H1 (cell line): ENCODE measurements at regions not wholly inside any gene's neighbourhood (a gene's known extent, or its start where the extent isn't known, plus 50 kb on each side); places are given as distances from the start of the nearest gene placed in this dataset.

Experiments
- CTCF ChIA-PET: fragments of 300-600 bp; sonication (Branson Sonifier 250); formaldehyde crosslinking; loops from one replicate; lab custom pipeline; 2021; ENCODE audit not compliant: partially characterized antibody; lab: Charles Lee
- POLR2A ChIA-PET: fragments of 300-600 bp; sonication (Branson Sonifier 250); formaldehyde crosslinking; loops from one replicate; lab custom pipeline; 2021; ENCODE audit warnings: inconsistent platforms; ENCODE audit not compliant: partially characterized antibody; lab: Charles Lee
- DNase-seq, 2 experiments: peaks; one replicate each; pipeline versions ENCODE4 v3.0.0 to v3.0.0-alpha.2; 2010 to 2022; ENCODE audit warnings: low spot score in 2 of 2, low read depth in 1 of 2, mixed read lengths in 1 of 2
- FAIRE-seq: peaks from 2 replicates; lab custom pipeline; 2011; peaks lifted over from hg19 to GRCh38; lab: Jason Lieb, UNC
- H2AFZ ChIP-seq: 2 replicates; pipeline ENCODE4 v1.8.1; 2012; ENCODE audit warnings: low read length, inconsistent platforms
- H2AK5ac ChIP-seq: 2 replicates; pipeline ENCODE4 v1.6.1; 2013; ENCODE audit warnings: low read depth, low read length
- H2BK120ac ChIP-seq: replicated peaks from 2 replicates; pipeline ENCODE3; 2013; ENCODE audit warnings: low read depth, low read length, inconsistent platforms
- H2BK12ac ChIP-seq: 2 replicates; pipeline ENCODE4 v1.6.1; 2013; ENCODE audit warnings: low read depth, low read length
- H2BK15ac ChIP-seq: 2 replicates; pipeline ENCODE4 v1.6.1; 2013; ENCODE audit warnings: low read length
- H2BK20ac ChIP-seq: 2 replicates; pipeline ENCODE4 v1.6.1; 2013; ENCODE audit warnings: low read length
- H2BK5ac ChIP-seq: 2 replicates; pipeline ENCODE4 v1.6.1; 2013; ENCODE audit warnings: low read depth, low read length
- H3K14ac ChIP-seq: 2 replicates; pipeline ENCODE4 v1.6.1; 2013; ENCODE audit warnings: inconsistent platforms; ENCODE audit not compliant: insufficient read length
- H3K18ac ChIP-seq: 2 replicates; pipeline ENCODE4 v1.6.1; 2013; ENCODE audit warnings: low read length; ENCODE audit errors: extremely low read depth
- H3K23ac ChIP-seq: 2 replicates; pipeline ENCODE4 v1.6.1; 2013; ENCODE audit warnings: inconsistent platforms; ENCODE audit not compliant: insufficient read length
- H3K23me2 ChIP-seq: 2 replicates; pipeline ENCODE4 v1.6.1; 2013; ENCODE audit warnings: low read depth, low read length
- H3K27ac ChIP-seq: 2 replicates; pipeline ENCODE4 v1.6.1; 2011; ENCODE audit warnings: low read depth, low read length, inconsistent platforms
- H3K27me3 ChIP-seq, 4 experiments: replicated peaks in 1 of 4; 1 replicate in 1 of 4; 2 replicates in 3 of 4; pipeline versions ENCODE4 v1.6.1 to v1.8.1; 2011 to 2013; ENCODE audit warnings: low read length in 3 of 4, mild to moderate bottlenecking in 3 of 4, inconsistent platforms in 2 of 4, mixed read lengths in 2 of 4, moderate library complexity in 1 of 4; ENCODE audit not compliant: control insufficient read depth in 3 of 4, insufficient read depth in 3 of 4; ENCODE audit errors: extremely low read depth in 1 of 4
- H3K36me3 ChIP-seq, 4 experiments: 2 replicates each; pipeline versions ENCODE4 v1.6.1 to v1.8.1; 2011 to 2013; ENCODE audit warnings: mild to moderate bottlenecking in 4 of 4, low read length in 3 of 4, moderate library complexity in 2 of 4, control low read depth in 1 of 4, inconsistent platforms in 1 of 4; ENCODE audit not compliant: insufficient read depth in 4 of 4, control insufficient read depth in 2 of 4
- H3K4ac ChIP-seq: replicated peaks from 2 replicates; pipeline ENCODE3; 2013; ENCODE audit warnings: low read length, low read depth, mixed read lengths, inconsistent platforms; ENCODE audit not compliant: insufficient read length
- H3K4me1 ChIP-seq, 4 experiments: replicated peaks in 1 of 4; 1 replicate in 1 of 4; 2 replicates in 3 of 4; pipeline versions ENCODE4 v1.6.1 to v1.8.1; 2011 to 2013; ENCODE audit warnings: low read length in 3 of 4, inconsistent platforms in 2 of 4, mixed read lengths in 1 of 4; ENCODE audit not compliant: insufficient read depth in 4 of 4, control insufficient read depth in 3 of 4
- H3K4me2 ChIP-seq, 2 experiments: 2 replicates each; pipeline versions ENCODE4 v1.6.1 to v1.8.1; 2011 to 2013; ENCODE audit warnings: low read depth in 2 of 2, low read length in 2 of 2, control low read depth in 1 of 2, inconsistent platforms in 1 of 2, mild to moderate bottlenecking in 1 of 2; ENCODE audit not compliant: insufficient read depth in 1 of 2
- H3K4me3 ChIP-seq, 4 experiments: fragments of 200-600, 300-600 bp in 1 of 4; sonication (generic), shearing (Covaris generic), sonication (Bioruptor Twin) in 1 of 4; 2 replicates each; pipeline versions ENCODE4 v1.5.1 to v1.8.1; 2011 to 2016; ENCODE audit warnings: low read length in 4 of 4, low read depth in 3 of 4, control low read depth in 2 of 4, inconsistent platforms in 2 of 4, mild to moderate bottlenecking in 2 of 4, mixed read lengths in 1 of 4, moderate library complexity in 1 of 4; ENCODE audit not compliant: insufficient read depth in 2 of 4; ENCODE audit errors: extremely low read depth in 1 of 4
- H3K56ac ChIP-seq: replicated peaks from 2 replicates; pipeline ENCODE3; 2013; ENCODE audit warnings: low read depth, mild to moderate bottlenecking, mixed read lengths, low read length, inconsistent platforms; ENCODE audit not compliant: insufficient read length
- H3K79me1 ChIP-seq: 2 replicates; pipeline ENCODE4 v1.6.1; 2013; ENCODE audit warnings: low read depth, low read length, control low read depth
- H3K79me2 ChIP-seq, 2 experiments: 2 replicates each; pipeline versions ENCODE4 v1.6.1 to v1.8.1; 2012 to 2013; ENCODE audit warnings: low read length in 2 of 2, mild to moderate bottlenecking in 2 of 2, inconsistent platforms in 1 of 2; ENCODE audit not compliant: insufficient read depth in 2 of 2, control insufficient read depth in 1 of 2
- H3K9ac ChIP-seq, 4 experiments: replicated peaks in 1 of 4; 1 replicate in 1 of 4; 2 replicates in 3 of 4; pipeline versions ENCODE4 v1.6.1 to v1.8.1; 2011 to 2013; ENCODE audit warnings: low read depth in 3 of 4, low read length in 3 of 4, control low read depth in 2 of 4, mild to moderate bottlenecking in 2 of 4, moderate library complexity in 2 of 4, inconsistent platforms in 1 of 4; ENCODE audit errors: extremely low read depth in 1 of 4
- H3K9me3 ChIP-seq, 2 experiments: 2 replicates each; pipeline versions ENCODE4 v1.6.1 to v1.8.1; 2012 to 2013; ENCODE audit warnings: mild to moderate bottlenecking in 2 of 2, moderate library complexity in 2 of 2, control low read depth in 1 of 2, inconsistent platforms in 1 of 2, low read depth in 1 of 2, low read length in 1 of 2, mixed read lengths in 1 of 2; ENCODE audit not compliant: insufficient read depth in 2 of 2
- H4K20me1 ChIP-seq, 2 experiments: replicated peaks in 1 of 2; 2 replicates each; pipeline versions ENCODE3 to v1.8.1; 2011 to 2013; ENCODE audit warnings: inconsistent platforms in 2 of 2, low read length in 2 of 2, mild to moderate bottlenecking in 1 of 2; ENCODE audit not compliant: insufficient read depth in 2 of 2, control insufficient read depth in 1 of 2
- H4K5ac ChIP-seq: 2 replicates; pipeline ENCODE4 v1.6.1; 2013; ENCODE audit warnings: low read length, low read depth, mixed read lengths, inconsistent platforms; ENCODE audit not compliant: insufficient read length
- H4K8ac ChIP-seq: 2 replicates; pipeline ENCODE4 v1.8.0; 2013; ENCODE audit warnings: mild to moderate bottlenecking, moderate library complexity, low read length, inconsistent platforms; ENCODE audit not compliant: insufficient read depth; ENCODE audit errors: extremely low read depth
- H4K91ac ChIP-seq: replicated peaks from 2 replicates; pipeline ENCODE3; 2013; ENCODE audit warnings: low read length, mixed read lengths, inconsistent platforms; ENCODE audit not compliant: insufficient read length
- ASH2L ChIP-seq: fragments of 200-600, 300-600 bp; sonication (generic); IDR thresholded peaks from one replicate; pipeline ENCODE4 v1.7.1; 2017; ENCODE audit warnings: low read length
- CEBPB ChIP-seq: IDR thresholded peaks from 2 replicates; pipeline ENCODE4 v1.6.1; 2012; ENCODE audit warnings: low read depth, low read length
- CHD1 ChIP-seq: IDR thresholded peaks from 2 replicates; pipeline ENCODE4 v1.6.1; 2012; ENCODE audit warnings: low read depth, low read length, improper control_type of control experiment
- CREB1 ChIP-seq: IDR thresholded peaks from 2 replicates; pipeline ENCODE4 v1.6.1; 2012; ENCODE audit warnings: inconsistent platforms
- GTF2F1 ChIP-seq: IDR thresholded peaks from 2 replicates; pipeline ENCODE4 v1.6.1; 2012; ENCODE audit warnings: low read depth, low read length, improper control_type of control experiment, borderline replicate concordance
- JUND ChIP-seq: IDR thresholded peaks from 2 replicates; pipeline ENCODE4 v1.6.1; 2011; ENCODE audit warnings: mild to moderate bottlenecking, improper control_type of control experiment, low read length
- MAFK ChIP-seq: IDR thresholded peaks from 2 replicates; pipeline ENCODE4 v1.6.1; 2012; ENCODE audit warnings: low read depth, mild to moderate bottlenecking, improper control_type of control experiment, low read length
- MAX ChIP-seq: IDR thresholded peaks from 2 replicates; pipeline ENCODE4 v1.6.1; 2012; ENCODE audit warnings: inconsistent platforms
- NANOG ChIP-seq: IDR thresholded peaks from 2 replicates; pipeline ENCODE4 v1.6.1; 2011; ENCODE audit warnings: low read length, low read depth, mild to moderate bottlenecking, inconsistent platforms; ENCODE audit not compliant: insufficient read depth, poor library complexity, severe bottlenecking
- PHF8 ChIP-seq: fragments of 200-600 bp; sonication (generic); conservative IDR thresholded peaks from 2 replicates; pipeline ENCODE4 v1.7.1; 2012; ENCODE audit warnings: low read depth, mild to moderate bottlenecking, inconsistent platforms, low read length, moderate library complexity
- RNF2 ChIP-seq: fragments of 200-900, 300-1000 bp; sonication (generic); IDR thresholded peaks from 2 replicates; pipeline ENCODE4 v1.7.1; 2016; ENCODE audit warnings: borderline replicate concordance, low read depth, mild to moderate bottlenecking, antibody characterized with exemption, low read length; ENCODE audit not compliant: poor library complexity, severe bottlenecking; ENCODE audit errors: missing control alignments
- SIX5 ChIP-seq: IDR thresholded peaks from 2 replicates; pipeline ENCODE4 v1.6.1; 2011; ENCODE audit warnings: mild to moderate bottlenecking, low read depth, low read length
- SP1 ChIP-seq: IDR thresholded peaks from 2 replicates; pipeline ENCODE4 v1.6.1; 2011; ENCODE audit warnings: low read depth, low read length
- SUZ12 ChIP-seq: fragments of 200-600 bp; sonication (generic); IDR thresholded peaks from 2 replicates; pipeline ENCODE4 v1.6.1; 2012; ENCODE audit warnings: mild to moderate bottlenecking, inconsistent platforms, low read length, moderate library complexity, mixed read lengths
- TAF7 ChIP-seq: optimal IDR thresholded peaks from 2 replicates; pipeline ENCODE3; 2011; ENCODE audit warnings: low read depth, mild to moderate bottlenecking, inconsistent platforms, low read length, moderate library complexity, borderline replicate concordance
- WGBS, 2 experiments: shearing (Covaris generic) in 1 of 2; methylation state at CpG; one replicate each; pipeline versions ENCODE4 v1.1.6 to v1.1.7; 2013 to 2015; ENCODE audit warnings: low lambda C conversion rate in 2 of 2, mixed read lengths in 2 of 2, inconsistent platforms in 1 of 2, low coverage in 1 of 2, missing lambda C conversion rate in 1 of 2; ENCODE audit not compliant: insufficient replicate concordance in 2 of 2, insufficient coverage in 1 of 2, insufficient read length in 1 of 2; ENCODE audit errors: extremely low coverage in 1 of 2, missing lambda C conversion rate in 1 of 2; 5-methylcytosine and 5-hydroxymethylcytosine counted together

- FAIRE-seq (no peak), DNase-seq (no peak)
- Histone ChIP-seq H2BK20ac (no peak overlapping the region), H3K23ac (no peak overlapping the region), H2AFZ (no peak overlapping the region), H3K9ac (no peak overlapping the region), H2BK120ac (no peak overlapping the region), H3K27ac (no peak overlapping the region), H4K91ac (no peak overlapping the region), H4K5ac (no peak overlapping the region), H3K79me2 (no peaks in the 10 kb centered on the region), H3K14ac (no peak overlapping the region), H2BK15ac (no peak overlapping the region), H4K8ac (no peak overlapping the region), H3K4me2 (no peak overlapping the region), H3K79me1 (no peaks in the 10 kb centered on the region), H3K23me2 (no peaks in the 10 kb centered on the region), H2AK5ac (no peak overlapping the region), H3K27me3 (no peaks in the 10 kb centered on the region; a peak in 1 of 7 replicates), H4K20me1 (no peaks in the 10 kb centered on the region), H3K36me3 (no peaks in the 10 kb centered on the region), H2BK5ac (no peak overlapping the region), H2BK12ac (no peak overlapping the region), H3K4me3 (no peak overlapping the region), H3K4ac (no peak overlapping the region), H3K56ac (no peak overlapping the region), H3K18ac (no peak overlapping the region), H3K4me1 (peaks cover 2 to 6% (median 2%) of the 10 kb centered on the region in 4 experiments; a peak in 5 of 7 replicates), H3K9me3 (no peaks in the 10 kb centered on the region)
- WGBS, 2 experiments = 89% methylated on average over 2 of the region's 2 CpGs; no CpG with 5 or more reads in 1 of the 2 experiments
- POLR2A ChIA-PET = no interaction called here
- CTCF ChIA-PET = no interaction called here
- TF ChIP-seq PHF8 = no peak
- no peak for TF ChIP-seq CEBPB
- TF ChIP-seq SIX5 = no peak
- TF ChIP-seq MAFK = no peak; the same call in 1 of the 2 replicates
- TF ChIP-seq NANOG = no peak
- no peak for TF ChIP-seq MAX
- no peak for TF ChIP-seq JUND
- no peak for TF ChIP-seq CREB1
- TF ChIP-seq RNF2 = no peak
- no peak for TF ChIP-seq GTF2F1
- no peak for TF ChIP-seq ASH2L
- no peak for TF ChIP-seq SUZ12
- no peak for TF ChIP-seq CHD1
- no peak for TF ChIP-seq TAF7
- TF ChIP-seq SP1 = no peak
Measured at GRCh38 chr1:90204023-90204590, 209.2 kb downstream of the ZNF326 start.
